KMS-11 (cell line): ENCODE measurements at regions not wholly inside any gene's neighbourhood (a gene's known extent, or its start where the extent isn't known, plus 50 kb on each side); places are given as distances from the start of the nearest gene placed in this dataset.

Experiments used
- H2AFZ ChIP-seq: fragments of 200-600 bp; sonication (generic); 2 replicates; pipeline ENCODE4 v1.6.1; 2016; ENCODE audit warnings: antibody characterized with exemption, mixed run types, low read depth
- H3K27ac ChIP-seq: fragments of 200-600 bp; sonication (generic); 2 replicates; pipeline ENCODE4 v1.6.1; 2016; ENCODE audit warnings: mild to moderate bottlenecking, mixed run types
- H3K27me3 ChIP-seq: fragments of 200-600 bp; sonication (generic); 2 replicates; pipeline ENCODE4 v1.6.1; 2017; ENCODE audit warnings: mild to moderate bottlenecking, low read depth, mixed run types, moderate library complexity; ENCODE audit not compliant: insufficient read depth
- H3K36me3 ChIP-seq: fragments of 200-600 bp; sonication (generic); 2 replicates; pipeline ENCODE4 v1.6.1; 2017; ENCODE audit warnings: mild to moderate bottlenecking, mixed run types; ENCODE audit not compliant: insufficient read depth
- H3K4me1 ChIP-seq: fragments of 200-600 bp; sonication (generic); 2 replicates; pipeline ENCODE4 v1.6.1; 2016; ENCODE audit warnings: mild to moderate bottlenecking, low read depth, mixed run types; ENCODE audit not compliant: poor library complexity, severe bottlenecking
- H3K4me2 ChIP-seq: fragments of 200-600 bp; sonication (generic); 2 replicates; pipeline ENCODE4 v1.7.0; 2016; ENCODE audit warnings: mild to moderate bottlenecking, mixed run types
- H3K4me3 ChIP-seq: fragments of 200-600 bp; sonication (generic); IDR thresholded peaks from 2 replicates; pipeline ENCODE4 v1.6.1; 2017; ENCODE audit warnings: low read depth, low read length, mixed read lengths; ENCODE audit not compliant: insufficient read depth
- H3K79me2 ChIP-seq: fragments of 200-600 bp; sonication (generic); 2 replicates; pipeline ENCODE4 v1.6.1; 2016; ENCODE audit warnings: low read depth, mixed run types; ENCODE audit not compliant: insufficient read depth
- H3K9ac ChIP-seq: fragments of 200-600 bp; sonication (generic); 2 replicates; pipeline ENCODE4 v1.6.1; 2016; ENCODE audit warnings: mild to moderate bottlenecking, mixed run types
- H4K20me1 ChIP-seq: fragments of 200-600 bp; sonication (generic); 2 replicates; pipeline ENCODE4 v1.6.1; 2016; ENCODE audit warnings: mild to moderate bottlenecking, mixed run types; ENCODE audit not compliant: insufficient read depth
- CTCF ChIP-seq: fragments of 200-600 bp; sonication (generic); conservative IDR thresholded peaks from 2 replicates; pipeline ENCODE4 v1.6.1; 2017; ENCODE audit warnings: low read depth, mild to moderate bottlenecking, antibody characterized with exemption, low read length, moderate library complexity, mixed read lengths

- TF ChIP-seq CTCF = no peak
- H3K36me3 ChIP-seq = no peaks in the 10 kb centered on the region
- H4K20me1 ChIP-seq = no peaks in the 10 kb centered on the region
- H3K4me1 ChIP-seq = no peaks in the 10 kb centered on the region
- no peaks in the 10 kb centered on the region for H3K79me2 ChIP-seq
- H3K9ac ChIP-seq = no peak overlapping the region
- H3K4me3 ChIP-seq = no peak overlapping the region
- no peak overlapping the region for H3K4me2 ChIP-seq
- no peak overlapping the region for H3K27ac ChIP-seq
- H3K27me3 ChIP-seq = no peaks in the 10 kb centered on the region
- H2AFZ ChIP-seq = no peak overlapping the region
Observed at GRCh38 chr9:80883426-80883825, 805.9 kb downstream of the TLE1 start.

GRCh38 chr9:80881940-80882339, 807.4 kb downstream of the TLE1 start:
- no peak overlapping the region for H3K4me3 ChIP-seq
- H3K9ac ChIP-seq = no peak overlapping the region
- no peaks in the 10 kb centered on the region for H4K20me1 ChIP-seq
- H3K4me2 ChIP-seq = no peak overlapping the region
- H3K4me1 ChIP-seq = no peaks in the 10 kb centered on the region
- H3K27ac ChIP-seq = no peak overlapping the region
- no peaks in the 10 kb centered on the region for H3K79me2 ChIP-seq
- H3K27me3 ChIP-seq = no peaks in the 10 kb centered on the region
- no peak overlapping the region for H2AFZ ChIP-seq
- no peaks in the 10 kb centered on the region for H3K36me3 ChIP-seq
- TF ChIP-seq CTCF = no peak

- Histone ChIP-seq H3K36me3 (no peaks in the 10 kb centered on the region), H3K27me3 (no peaks in the 10 kb centered on the region), H3K4me3 (no peak overlapping the region), H3K9ac (no peak overlapping the region), H3K27ac (no peak overlapping the region), H2AFZ (no peak overlapping the region), H3K4me2 (no peak overlapping the region), H4K20me1 (no peaks in the 10 kb centered on the region), H3K79me2 (no peaks in the 10 kb centered on the region), H3K4me1 (no peaks in the 10 kb centered on the region)
- no peak for TF ChIP-seq CTCF
Observed at GRCh38 chr9:80881320-80881719, 808.0 kb downstream of the TLE1 start.

- no peak overlapping the region for H2AFZ ChIP-seq
Observed at GRCh38 chr9:80878556-80878955, 810.8 kb downstream of the TLE1 start.

More at GRCh38 chr9:80878556-80878955, 810.8 kb downstream of the TLE1 start:
- no peak for TF ChIP-seq CTCF
- no peaks in the 10 kb centered on the region for H3K27me3 ChIP-seq
- no peaks in the 10 kb centered on the region for H3K36me3 ChIP-seq
- no peak overlapping the region for H3K27ac ChIP-seq
- no peaks in the 10 kb centered on the region for H3K4me1 ChIP-seq
- no peaks in the 10 kb centered on the region for H4K20me1 ChIP-seq
- H3K79me2 ChIP-seq = no peaks in the 10 kb centered on the region
- no peak overlapping the region for H3K4me3 ChIP-seq
- no peak overlapping the region for H3K9ac ChIP-seq
- H3K4me2 ChIP-seq = no peak overlapping the region
